Osteocyte (in vitro differentiated cells): ENCODE measurements at regions not wholly inside any gene's neighbourhood (a gene's known extent, or its start where the extent isn't known, plus 50 kb on each side); places are given as distances from the start of the nearest gene placed in this dataset.
"Not testable (repeated sequence)": the region's sequence is repeated elsewhere in the genome, so short reads cannot be mapped to it uniquely, and the experiment has no call there.

Experiments
- DNase-seq: peaks from one replicate; pipeline ENCODE4 v3.0.0; 2021; ENCODE audit warnings: mixed read lengths; ENCODE audit not compliant: unreplicated experiment; ENCODE audit errors: extremely low spot score
- H3K27ac Mint-ChIP-seq: one replicate; pipeline ENCODE4 v1.8.0; 2021; ENCODE audit warnings: mild to moderate bottlenecking, mixed read lengths; ENCODE audit not compliant: unreplicated experiment
- H3K27me3 Mint-ChIP-seq: one replicate; pipeline ENCODE4 v1.8.0; 2021; ENCODE audit warnings: mixed read lengths; ENCODE audit not compliant: unreplicated experiment
- H3K36me3 Mint-ChIP-seq: one replicate; pipeline ENCODE4 v1.8.0; 2021; ENCODE audit warnings: mixed read lengths; ENCODE audit not compliant: unreplicated experiment
- H3K4me1 Mint-ChIP-seq: one replicate; pipeline ENCODE4 v1.8.0; 2021; ENCODE audit warnings: mixed read lengths; ENCODE audit not compliant: unreplicated experiment
- H3K4me3 Mint-ChIP-seq: one replicate; pipeline ENCODE4 v1.8.0; 2021; ENCODE audit warnings: mild to moderate bottlenecking, moderate library complexity, mixed read lengths; ENCODE audit not compliant: unreplicated experiment
- H3K9me3 Mint-ChIP-seq: one replicate; pipeline ENCODE4 v1.8.0; 2021; ENCODE audit warnings: mixed read lengths; ENCODE audit not compliant: unreplicated experiment
- CTCF ChIP-seq: fragments of 200-600 bp; sonication (generic); IDR thresholded peaks from 2 replicates; pipeline ENCODE4 v1.5.0; 2021; ENCODE audit warnings: antibody characterized with exemption, mild to moderate bottlenecking, moderate library complexity

DNA sequence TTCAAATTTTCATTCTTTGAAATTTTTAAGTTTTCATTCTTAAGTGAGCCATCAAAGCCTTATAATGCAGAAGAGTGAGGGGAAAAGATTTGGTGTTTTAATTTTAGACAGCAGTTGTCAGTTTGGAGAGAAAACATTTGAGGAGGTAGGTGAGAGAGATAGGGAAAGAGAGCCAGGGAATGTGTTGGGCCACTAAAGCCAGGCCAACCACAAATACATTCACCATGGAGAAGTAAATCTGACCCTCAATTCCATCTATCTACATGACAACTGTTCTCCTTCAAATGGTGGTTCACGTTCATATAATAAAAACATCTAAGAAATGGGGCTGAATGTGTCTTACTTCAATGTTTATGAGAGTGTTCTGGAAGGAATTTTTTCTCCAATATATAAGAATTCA, 553.0 kb upstream of the SYT4 start:
- Mint-ChIP-seq H3K27me3 (no peaks in the 10 kb centered on the region), H3K9me3 (no peaks in the 10 kb centered on the region), H3K4me1 (peaks cover 4% of the 10 kb centered on the region), H3K27ac (no peak overlapping the region), H3K4me3 (no peak overlapping the region), H3K36me3 (no peaks in the 10 kb centered on the region)
- no peak for DNase-seq
- no peak for TF ChIP-seq CTCF

DNA sequence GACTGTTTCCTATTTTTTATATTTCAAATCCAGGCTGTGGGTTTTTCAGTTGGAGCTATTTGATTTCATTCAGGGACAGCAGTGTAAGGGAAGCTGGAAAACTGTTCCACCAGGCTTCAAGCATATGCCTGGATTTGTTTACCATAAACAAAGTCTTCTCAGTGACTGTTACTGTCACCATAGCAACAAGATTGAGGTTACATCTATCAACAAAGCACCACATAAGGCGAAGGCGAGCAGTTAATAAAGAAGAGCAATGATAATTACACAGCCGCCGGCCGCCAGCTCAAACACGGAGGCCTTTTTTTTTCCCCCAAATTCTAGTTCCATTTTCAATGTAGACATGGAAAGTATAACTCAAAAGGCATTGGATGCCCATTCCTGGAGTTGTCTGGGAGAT, 553.7 kb upstream of the SYT4 start:
- Mint-ChIP-seq H3K4me3 (no peak overlapping the region), H3K9me3 (no peaks in the 10 kb centered on the region), H3K27me3 (no peaks in the 10 kb centered on the region), H3K27ac (no peak overlapping the region), H3K36me3 (no peaks in the 10 kb centered on the region), H3K4me1 (no peaks in the 10 kb centered on the region)
- DNase-seq = no peak
- no peak for TF ChIP-seq CTCF

DNA sequence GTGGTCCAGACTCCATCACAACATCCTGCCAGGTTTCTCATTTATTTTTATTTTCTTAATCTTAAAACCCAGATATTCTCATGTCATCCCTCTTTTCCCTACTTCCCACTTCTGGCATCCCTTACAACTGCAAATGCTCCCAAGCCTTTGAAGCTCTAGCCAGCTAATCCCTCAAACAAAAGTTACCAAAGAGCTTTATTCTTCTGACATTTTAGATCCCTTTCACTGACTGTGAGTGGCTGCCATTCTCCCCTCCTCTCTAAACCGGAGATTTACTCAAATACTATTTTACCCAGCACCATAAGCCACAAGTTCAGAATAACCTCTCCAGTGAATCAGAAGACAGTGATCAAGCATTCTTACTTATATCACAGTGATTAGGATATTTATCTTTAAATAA, 569.0 kb upstream of the SYT4 start:
- DNase-seq = no peak
- peak overlapping the region; percentile 92 for H3K27ac Mint-ChIP-seq
- peaks cover 28% of the 10 kb centered on the region for H3K4me1 Mint-ChIP-seq
- no peak for TF ChIP-seq CTCF
- H3K9me3 Mint-ChIP-seq = no peaks in the 10 kb centered on the region
- no peaks in the 10 kb centered on the region for H3K36me3 Mint-ChIP-seq
- no peaks in the 10 kb centered on the region for H3K27me3 Mint-ChIP-seq
- H3K4me3 Mint-ChIP-seq = no peak overlapping the region

DNA sequence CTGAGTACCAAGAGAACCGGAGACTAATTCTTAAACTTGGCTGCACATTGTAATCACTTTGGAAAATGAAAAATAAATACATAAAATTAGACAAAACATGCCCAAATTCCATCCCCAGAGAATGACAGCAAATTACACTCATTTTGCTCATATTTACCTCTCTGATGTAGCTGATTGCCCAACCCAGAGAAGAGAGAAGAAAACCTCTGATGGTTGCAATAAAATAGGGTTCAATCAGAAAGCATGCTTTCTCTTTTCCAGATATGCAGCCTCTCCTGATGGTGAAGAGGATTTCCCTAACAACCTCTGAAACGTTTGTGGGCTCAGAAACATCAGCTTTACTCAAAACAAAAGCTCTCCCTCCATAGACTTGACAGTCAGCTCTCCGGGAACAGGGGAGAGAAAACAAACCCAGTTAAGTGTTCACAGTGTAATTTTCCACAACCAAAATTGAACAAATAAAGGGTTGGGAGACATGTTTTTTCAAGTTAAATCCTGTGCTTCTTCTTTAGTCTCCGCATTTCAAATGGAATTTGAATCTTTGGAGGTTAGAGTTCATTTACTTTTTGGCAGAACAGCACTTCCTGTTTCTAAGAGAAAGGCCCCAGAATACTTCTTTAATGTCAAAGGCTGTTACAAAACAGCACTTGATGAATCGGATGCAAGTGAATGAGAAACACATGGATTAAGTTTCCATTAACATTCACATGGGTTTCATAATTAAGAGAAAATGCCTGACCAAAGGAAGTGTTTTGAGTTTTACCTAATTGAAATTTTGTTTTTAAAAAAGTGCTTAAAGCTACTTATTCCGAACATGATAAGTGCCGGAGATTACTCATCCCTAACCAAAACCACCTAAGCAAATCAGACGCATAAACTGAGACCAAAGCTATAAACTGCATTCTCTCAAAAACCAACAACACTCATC, 570.1 kb upstream of the SYT4 start:
- H3K4me3 Mint-ChIP-seq = peak overlapping the region; percentile 48
- no peak for DNase-seq
- H3K27ac Mint-ChIP-seq = peak overlapping the region; percentile 92
- no peaks in the 10 kb centered on the region for H3K27me3 Mint-ChIP-seq
- peaks cover 30% of the 10 kb centered on the region for H3K4me1 Mint-ChIP-seq
- H3K9me3 Mint-ChIP-seq = no peaks in the 10 kb centered on the region
- TF ChIP-seq CTCF = no peak
- peaks cover 2% of the 10 kb centered on the region for H3K36me3 Mint-ChIP-seq

DNA sequence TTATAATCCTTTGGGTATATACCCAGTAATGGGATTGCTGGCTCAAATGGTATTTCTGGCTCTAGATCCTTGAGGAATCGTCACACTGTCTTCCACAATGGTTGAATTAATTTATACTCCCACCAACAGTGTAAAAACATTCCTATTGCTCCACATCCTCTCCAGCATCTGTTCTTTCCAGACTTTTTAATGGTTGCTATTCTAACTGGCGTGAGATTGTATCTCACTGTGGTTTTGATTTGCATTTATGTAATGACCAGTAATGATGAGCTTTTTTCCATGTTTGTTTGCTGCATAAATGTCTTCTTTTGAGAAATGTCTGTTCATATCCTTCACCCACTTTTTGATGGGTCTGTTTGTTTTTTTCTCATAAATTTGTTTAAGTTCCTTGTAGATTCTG, 572.5 kb upstream of the SYT4 start:
- H3K27me3 Mint-ChIP-seq, H3K36me3 Mint-ChIP-seq, H3K4me3 Mint-ChIP-seq, DNase-seq, H3K9me3 Mint-ChIP-seq, H3K27ac Mint-ChIP-seq: not testable (repeated sequence)
- peaks cover 30% of the 10 kb centered on the region for H3K4me1 Mint-ChIP-seq
